EL (cell line): ENCODE measurements at regions not wholly inside any gene's neighbourhood (a gene's known extent, or its start where the extent isn't known, plus 50 kb on each side); places are given as distances from the start of the nearest gene placed in this dataset.
"Not testable (repeated sequence)": the region's sequence is repeated elsewhere in the genome, so short reads cannot be mapped to it uniquely, and the experiment has no call there.

Source experiments
- DNase-seq: peaks from one replicate; pipeline ENCODE4 v3.0.0-alpha.2; 2016

DNA sequence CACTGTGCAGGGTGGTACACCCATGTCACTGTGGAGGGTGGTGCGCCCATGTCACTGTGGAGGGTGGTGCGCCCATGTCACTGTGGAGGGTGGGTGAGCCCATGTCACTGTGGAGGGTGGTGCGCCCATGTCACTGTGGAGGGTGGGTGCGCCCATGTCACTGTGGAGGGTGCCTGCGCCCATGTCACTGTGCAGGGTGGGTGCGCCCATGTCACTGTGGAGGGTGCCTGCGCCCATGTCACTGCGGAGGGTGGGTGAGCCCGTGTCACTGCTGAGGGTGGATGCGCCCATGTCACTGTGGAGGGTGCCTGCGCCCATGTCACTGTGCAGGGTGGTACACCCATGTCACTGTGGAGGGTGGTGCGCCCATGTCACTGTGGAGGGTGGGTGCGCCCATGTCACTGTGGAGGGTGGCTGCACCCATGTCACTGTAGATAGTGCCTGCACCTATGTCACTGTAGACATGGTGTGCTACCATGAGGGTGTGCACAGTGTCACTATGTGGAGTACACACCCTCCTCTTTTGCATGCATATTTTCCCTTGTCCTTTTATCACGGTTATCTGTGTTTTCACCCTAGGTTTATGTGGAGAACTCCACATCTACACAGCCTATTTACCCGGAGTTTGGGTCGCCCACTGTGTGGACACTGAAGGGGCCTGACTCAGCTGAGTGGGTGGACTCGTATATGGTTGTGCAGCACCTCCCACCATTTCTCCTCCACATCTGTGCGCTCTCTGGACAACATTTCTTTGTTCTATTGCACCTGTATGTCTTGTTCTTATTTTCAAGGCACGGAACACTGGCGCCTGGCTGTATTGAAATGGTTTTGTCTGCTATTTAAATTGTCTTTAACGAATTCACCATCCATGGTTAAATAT, 222.4 kb downstream of the ERMARD start:
- not testable (repeated sequence) for DNase-seq

DNA sequence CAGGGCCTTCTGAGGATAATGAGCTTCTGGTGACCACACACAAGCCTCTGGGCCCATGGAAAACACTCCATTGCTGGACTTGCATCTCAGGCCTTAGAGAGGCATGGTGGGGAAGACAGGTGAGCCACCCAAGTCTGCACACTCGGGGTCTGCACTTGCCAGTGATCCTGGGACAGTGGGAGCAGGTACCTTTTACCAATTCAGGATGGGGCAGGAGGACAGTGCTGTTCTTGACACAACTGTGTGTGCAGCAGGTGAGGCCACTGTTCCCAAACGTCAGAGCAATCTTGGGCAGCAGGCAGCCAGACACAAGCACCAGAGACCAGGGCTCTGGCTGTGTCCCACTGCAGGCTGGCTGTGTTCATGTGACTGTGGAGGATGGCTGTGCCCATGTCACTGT, 221.3 kb downstream of the ERMARD start:
- DNase-seq: no peak

DNA sequence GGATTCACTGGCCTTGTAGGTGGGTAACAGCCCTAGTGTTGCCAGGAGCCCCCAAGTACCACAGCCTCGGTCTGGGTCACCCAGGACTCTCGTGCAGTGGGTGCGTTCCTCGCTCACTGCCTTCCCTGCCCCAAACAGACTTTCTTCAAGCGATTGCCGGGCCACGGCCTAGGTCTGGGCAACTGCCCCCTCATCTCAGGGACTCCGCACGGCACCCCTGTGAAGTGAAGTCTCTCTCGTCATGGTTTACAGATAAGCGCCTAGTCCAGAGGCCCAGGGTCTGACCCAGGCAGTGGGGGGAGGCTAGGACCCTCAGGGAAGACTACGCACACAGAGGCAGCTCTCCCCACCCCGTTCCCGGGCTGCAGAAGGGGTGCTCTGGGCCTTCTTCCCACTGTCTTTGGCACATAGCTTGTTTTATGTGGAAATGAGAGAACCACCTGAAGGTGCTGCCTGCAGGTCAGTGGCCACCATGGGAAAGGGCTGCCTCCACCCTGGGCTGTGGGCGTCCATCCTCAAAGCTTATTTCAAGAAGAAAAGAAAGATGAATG, 220.8 kb downstream of the ERMARD start:
- no peak for DNase-seq

- no peak for DNase-seq
Observed at GRCh38 chr6:169971081-169971861, 219.8 kb downstream of the ERMARD start.

- no peak for DNase-seq
Observed at GRCh38 chr6:169970306-169970988, 219.0 kb downstream of the ERMARD start.

DNA sequence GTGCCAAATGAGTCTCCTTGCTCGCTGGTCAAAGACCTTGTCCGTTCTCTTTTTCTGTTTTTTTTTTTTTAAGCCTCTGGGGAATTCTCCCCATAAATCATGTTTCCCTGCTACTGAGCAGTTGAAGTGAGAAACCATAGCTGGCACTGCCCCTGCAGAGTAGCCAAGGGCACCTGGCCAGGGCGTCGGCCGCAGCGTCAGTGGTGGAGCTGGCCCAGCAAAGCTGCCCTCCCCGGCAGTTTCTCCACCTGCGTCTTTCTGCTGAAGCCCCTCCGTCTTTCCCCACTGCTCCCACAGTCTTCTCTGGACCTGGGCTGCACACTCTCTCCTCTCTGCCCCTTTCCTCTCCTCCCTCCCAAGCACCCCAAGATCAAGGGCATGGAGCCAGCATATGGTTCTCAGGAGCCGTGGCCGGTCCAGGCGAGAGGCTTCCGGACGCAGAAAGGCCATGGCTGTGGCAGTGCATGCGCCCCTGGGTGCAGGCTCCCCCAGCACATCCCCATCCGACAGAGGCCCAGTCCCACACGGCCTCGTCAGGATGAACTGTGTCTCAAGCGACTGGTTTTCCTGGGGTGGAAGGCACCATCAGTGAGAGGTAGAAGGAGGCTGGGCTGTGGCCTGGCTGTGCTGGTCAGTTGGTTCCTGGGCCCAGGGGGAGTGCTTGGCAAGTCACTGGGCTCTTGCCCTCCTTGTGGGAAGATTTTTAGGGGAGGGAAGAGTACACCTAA, 218.1 kb downstream of the ERMARD start:
- DNase-seq: no peak

GRCh38 chr6:169968541-169969270, 217.3 kb downstream of the ERMARD start:
- no peak for DNase-seq

GRCh38 chr6:169967687-169968086, 216.3 kb downstream of the ERMARD start:
- no peak for DNase-seq

GRCh38 chr6:169966312-169967181, 215.1 kb downstream of the ERMARD start:
- DNase-seq: no peak

DNA sequence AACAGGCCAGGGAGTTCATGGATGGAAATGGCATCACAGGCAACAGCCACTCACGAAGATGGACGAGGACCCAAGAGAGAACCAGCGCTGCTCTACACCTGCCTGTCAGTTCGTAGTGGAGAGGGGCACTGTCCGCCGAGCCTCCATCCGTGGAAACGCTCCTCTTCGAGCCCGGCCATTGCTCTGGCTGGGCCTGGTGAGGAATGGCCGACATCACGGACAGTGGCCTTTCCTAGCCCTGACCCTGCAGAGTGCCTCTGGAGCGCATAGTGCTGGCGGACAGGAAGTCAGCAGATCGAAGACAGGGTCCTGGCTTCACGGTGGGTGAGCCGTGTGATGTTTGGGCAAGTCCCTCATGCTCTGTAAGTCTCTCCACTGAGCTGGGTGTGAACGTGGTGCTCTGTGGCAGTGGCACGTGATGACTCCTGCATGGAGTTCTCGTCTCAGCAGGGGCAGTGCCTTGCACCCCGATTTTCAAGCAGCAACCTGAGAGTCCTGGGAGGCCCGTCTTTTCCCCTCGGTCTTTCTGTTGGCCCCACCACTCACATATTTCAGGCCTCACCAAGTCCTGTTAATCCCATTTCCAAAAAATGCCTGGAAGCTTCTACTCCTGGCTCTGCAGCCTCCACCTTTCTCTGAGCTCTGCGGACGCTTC, 214.4 kb downstream of the ERMARD start:
- no peak for DNase-seq

DNA sequence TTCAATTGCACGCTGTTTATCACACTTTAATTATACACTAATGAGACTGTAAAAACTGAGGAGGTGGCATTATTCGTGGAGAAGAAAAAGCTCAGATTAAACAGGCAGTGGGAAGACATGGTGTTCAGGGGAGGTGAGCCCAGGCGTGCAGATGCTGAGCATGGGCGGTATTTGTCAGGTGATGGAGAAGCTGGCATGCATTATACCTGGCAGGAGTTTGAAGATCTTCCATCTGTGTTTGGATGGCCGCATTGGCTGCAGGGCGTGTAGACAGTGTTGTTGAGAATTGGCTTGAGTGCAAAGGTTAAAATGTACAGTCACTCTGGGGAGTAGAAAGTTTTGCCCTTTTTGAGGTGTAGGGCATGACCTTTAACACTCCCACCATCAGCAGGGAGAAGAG, 213.8 kb downstream of the ERMARD start:
- no peak for DNase-seq

GRCh38 chr6:169964486-169965180, 213.2 kb downstream of the ERMARD start:
- DNase-seq: no peak

- DNase-seq: no peak
Observed at GRCh38 chr6:169963581-169964297, 212.3 kb downstream of the ERMARD start.

DNA sequence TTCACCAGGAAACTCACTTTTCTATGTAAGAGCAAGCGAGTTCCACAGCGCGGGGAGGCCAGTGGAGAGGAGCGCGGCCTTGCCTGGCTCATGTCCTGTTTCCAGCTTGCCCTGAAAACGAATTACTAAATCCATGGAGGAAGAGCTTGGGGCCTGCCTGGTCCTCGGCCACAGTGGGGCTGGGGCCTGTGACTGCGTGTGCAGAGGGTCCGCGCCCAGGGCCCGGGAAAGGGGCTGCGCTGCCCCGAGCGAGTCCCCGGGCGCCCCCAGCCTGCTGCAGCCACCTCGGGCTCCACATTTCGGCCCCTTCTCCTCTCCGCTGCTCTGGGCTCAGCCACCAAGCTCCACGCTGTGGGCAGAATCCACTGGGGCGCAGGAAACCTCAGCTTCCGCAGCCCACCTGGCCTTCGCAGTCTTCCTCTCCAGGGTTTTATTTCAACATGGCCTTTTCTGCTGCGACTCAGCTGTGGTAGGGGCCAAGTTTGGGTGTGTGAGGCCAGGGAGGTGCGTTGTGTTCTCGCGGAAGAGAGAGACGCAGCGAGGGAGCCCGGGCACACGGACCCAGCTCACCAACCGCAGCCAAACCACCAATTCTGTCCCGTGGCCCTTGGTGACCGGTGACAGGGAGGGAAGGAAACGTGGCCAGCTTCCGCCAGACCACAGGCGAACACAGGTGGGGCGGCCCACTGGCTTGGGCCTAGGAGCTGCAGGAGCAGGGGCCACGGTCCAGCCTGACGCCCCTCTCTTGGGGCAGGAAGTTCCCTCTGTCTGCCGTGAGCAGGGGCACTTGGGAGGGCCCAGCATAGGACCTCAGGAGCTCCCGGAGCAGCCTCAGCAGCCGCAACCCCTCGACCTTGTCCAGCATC, 211.4 kb downstream of the ERMARD start:
- DNase-seq: no peak

DNA sequence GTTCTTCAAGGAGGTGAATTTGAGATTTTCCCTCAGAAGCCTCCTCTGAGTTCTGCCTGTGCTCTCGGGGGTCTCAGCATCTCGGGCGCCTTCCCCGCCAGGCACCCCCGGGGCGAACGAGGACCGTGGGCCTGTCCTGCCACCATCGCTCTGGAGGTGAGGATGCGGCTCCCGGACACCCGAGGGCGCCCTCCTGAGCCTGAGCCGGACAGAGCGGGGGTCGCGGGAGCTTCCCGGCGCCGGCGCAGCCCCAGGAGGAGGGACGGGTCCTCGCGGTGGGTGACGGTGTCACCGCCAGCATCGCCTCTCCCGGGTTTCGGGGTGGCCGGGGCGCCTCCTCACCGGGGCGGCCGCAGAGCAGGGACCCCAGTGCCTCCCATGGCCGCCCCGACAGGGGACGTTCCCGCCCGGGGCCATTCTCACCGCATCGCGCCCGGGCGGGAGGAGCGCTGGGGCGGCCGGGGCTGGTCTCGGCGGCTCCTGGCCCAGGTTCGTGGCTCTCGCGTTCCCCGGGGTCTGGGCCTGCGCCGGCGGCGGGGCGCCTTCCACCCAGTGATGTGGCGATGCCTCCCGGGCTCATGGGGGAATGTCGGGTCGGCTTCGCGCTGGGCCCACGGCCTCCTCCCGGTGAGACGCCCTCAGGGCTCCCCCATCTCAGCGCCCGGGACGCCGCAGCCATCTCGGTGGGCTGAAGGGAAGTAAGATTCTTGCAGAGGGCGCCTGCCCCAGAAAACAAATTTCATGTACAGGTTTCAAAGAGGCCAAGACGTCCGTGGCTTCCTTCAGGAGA, 210.5 kb downstream of the ERMARD start:
- no peak for DNase-seq

DNA sequence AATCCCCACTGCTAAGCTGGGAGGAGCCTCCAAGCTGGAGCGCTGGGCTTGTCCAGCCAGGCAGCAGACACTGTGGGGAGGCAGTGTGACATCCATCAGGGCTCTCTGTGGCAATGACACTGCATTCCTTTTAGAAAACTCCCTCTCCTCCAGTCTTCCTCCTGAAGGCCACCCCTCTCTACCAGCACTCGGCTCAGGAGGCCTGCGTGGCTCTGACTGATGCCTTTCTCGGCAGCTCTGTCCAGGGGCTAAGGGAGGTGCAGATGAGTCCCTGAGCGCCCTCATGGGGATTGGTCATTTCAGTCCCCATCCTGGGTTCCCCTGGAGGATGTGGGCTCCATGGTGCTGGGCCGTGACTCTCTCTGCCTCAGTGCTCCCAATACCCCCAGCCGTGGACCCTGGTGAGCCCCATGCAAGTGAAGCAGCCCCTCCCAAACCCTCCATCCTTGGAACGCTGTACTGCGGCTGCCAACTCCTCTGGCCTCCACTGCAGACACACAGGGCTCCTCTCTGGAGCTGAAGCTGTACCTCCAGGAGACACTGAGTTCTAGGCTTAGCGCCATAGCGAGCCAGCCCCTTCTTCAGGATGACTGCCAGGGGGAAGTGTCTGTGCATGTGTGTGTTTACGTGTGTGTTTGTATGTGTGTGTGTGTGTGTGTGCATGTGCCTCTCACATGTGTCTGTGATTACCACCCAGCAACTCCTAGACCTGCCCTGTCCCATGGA, 209.6 kb downstream of the ERMARD start:
- no peak for DNase-seq
